DND-41 (cell line): ENCODE measurements at regions not wholly inside any gene's neighbourhood (a gene's known extent, or its start where the extent isn't known, plus 50 kb on each side); places are given as distances from the start of the nearest gene placed in this dataset.
"Not testable (repeated sequence)": the region's sequence is repeated elsewhere in the genome, so short reads cannot be mapped to it uniquely, and the experiment has no call there.

Source experiments
- ATAC-seq: fragments of 200-7000 bp; cut with Tn5 transposase; 3 replicates; pipeline ENCODE4 v1.9.1; 2021; ENCODE audit warnings: low read depth; ENCODE audit not compliant: insufficient read depth
- DNase-seq: peaks from one replicate; pipeline ENCODE4 v3.0.0-alpha.2; 2020
- H2AFZ ChIP-seq: 2 replicates; pipeline ENCODE4 v1.6.0; 2012; ENCODE audit warnings: low read depth, low read length
- H3K27ac ChIP-seq: 2 replicates; pipeline ENCODE4 v1.5.1; 2012; ENCODE audit warnings: low read length, inconsistent platforms
- H3K27me3 ChIP-seq: fragments of 200-600 bp; sonication (generic); 2 replicates; pipeline ENCODE4 v1.6.0; 2012; ENCODE audit warnings: low read length, mild to moderate bottlenecking, inconsistent platforms; ENCODE audit not compliant: insufficient read depth, poor library complexity
- H3K36me3 ChIP-seq: 2 replicates; pipeline ENCODE4 v1.5.1; 2012; ENCODE audit warnings: low read length, inconsistent platforms; ENCODE audit not compliant: insufficient read depth
- H3K4me1 ChIP-seq: 2 replicates; pipeline ENCODE4 v1.5.1; 2012; ENCODE audit warnings: mild to moderate bottlenecking, low read length; ENCODE audit not compliant: insufficient read depth
- H3K4me2 ChIP-seq: 2 replicates; pipeline ENCODE4 v1.6.0; 2012; ENCODE audit warnings: mild to moderate bottlenecking, moderate library complexity, low read length, inconsistent platforms; ENCODE audit not compliant: insufficient read depth
- H3K4me3 ChIP-seq, 2 experiments: fragments of 200-600 bp in 1 of 2; shearing (Covaris generic) in 1 of 2; 2 replicates each; pipeline ENCODE4 v1.5.1; 2012 to 2016; ENCODE audit warnings: inconsistent platforms in 2 of 2, low read length in 2 of 2, mild to moderate bottlenecking in 2 of 2, low read depth in 1 of 2, moderate library complexity in 1 of 2
- H3K79me2 ChIP-seq: 2 replicates; pipeline ENCODE4 v1.6.0; 2012; ENCODE audit warnings: low read length, inconsistent platforms; ENCODE audit not compliant: insufficient read depth
- H3K9ac ChIP-seq: 2 replicates; pipeline ENCODE4 v1.6.0; 2012; ENCODE audit warnings: low read depth, mild to moderate bottlenecking, inconsistent platforms, low read length, moderate library complexity
- H3K9me3 ChIP-seq: 2 replicates; pipeline ENCODE4 v1.5.1; 2012; ENCODE audit warnings: low read length, moderate library complexity, mild to moderate bottlenecking, inconsistent platforms; ENCODE audit not compliant: insufficient read depth, severe bottlenecking
- H4K20me1 ChIP-seq: 2 replicates; pipeline ENCODE4 v1.6.0; 2012; ENCODE audit warnings: low read length; ENCODE audit not compliant: insufficient read depth
- EZH2 ChIP-seq: IDR thresholded peaks from 3 replicates; pipeline ENCODE4 v1.6.1; 2012; ENCODE audit warnings: borderline replicate concordance, low read depth, mild to moderate bottlenecking, moderate library complexity, low read length, inconsistent platforms; ENCODE audit not compliant: severe bottlenecking
- TF ChIP-seq, protein P1 (sequence below): IDR thresholded peaks from 2 replicates; pipeline ENCODE4 v1.5.1; 2012; ENCODE audit warnings: borderline replicate concordance, low read length, moderate library complexity, mild to moderate bottlenecking; ENCODE audit not compliant: poor library complexity, severe bottlenecking; ENCODE audit errors: extremely low read depth

DNA sequence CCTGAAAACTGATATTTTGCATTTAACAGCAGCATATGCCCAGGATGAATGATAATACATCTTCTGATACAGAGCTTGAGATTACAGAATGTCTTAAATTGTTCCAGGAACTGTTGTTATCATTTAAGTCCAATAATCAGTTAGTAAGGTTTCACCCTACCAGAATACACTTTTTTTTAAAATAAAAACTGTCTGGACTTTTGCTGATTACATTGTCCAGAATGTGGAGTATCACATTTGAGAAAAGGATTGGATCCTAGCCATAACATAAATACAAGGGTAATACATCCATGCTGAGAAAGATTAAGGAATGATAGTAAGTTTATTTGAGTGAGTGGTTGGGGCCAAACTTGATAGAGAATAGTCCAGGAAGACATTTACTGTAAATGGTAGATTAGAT lies 71.0 kb downstream of the SEPTIN7 start:
- DNase-seq, result no peak
- Histone ChIP-seq H3K79me2 (peaks cover 22% of the 10 kb centered on the region), H3K4me2 (no peak overlapping the region), H3K9ac (no peak overlapping the region), H3K27me3 (no peaks in the 10 kb centered on the region), H3K36me3 (peaks cover 36% of the 10 kb centered on the region), H3K9me3 (no peaks in the 10 kb centered on the region), H3K27ac (no peak overlapping the region), H3K4me1 (no peaks in the 10 kb centered on the region), H4K20me1 (peaks cover 9% of the 10 kb centered on the region; the same call in 1 of the 2 replicates), H2AFZ (no peak overlapping the region), H3K4me3 (no peak overlapping the region)
- ATAC-seq, result no peak
- TF ChIP-seq, protein P1, sequence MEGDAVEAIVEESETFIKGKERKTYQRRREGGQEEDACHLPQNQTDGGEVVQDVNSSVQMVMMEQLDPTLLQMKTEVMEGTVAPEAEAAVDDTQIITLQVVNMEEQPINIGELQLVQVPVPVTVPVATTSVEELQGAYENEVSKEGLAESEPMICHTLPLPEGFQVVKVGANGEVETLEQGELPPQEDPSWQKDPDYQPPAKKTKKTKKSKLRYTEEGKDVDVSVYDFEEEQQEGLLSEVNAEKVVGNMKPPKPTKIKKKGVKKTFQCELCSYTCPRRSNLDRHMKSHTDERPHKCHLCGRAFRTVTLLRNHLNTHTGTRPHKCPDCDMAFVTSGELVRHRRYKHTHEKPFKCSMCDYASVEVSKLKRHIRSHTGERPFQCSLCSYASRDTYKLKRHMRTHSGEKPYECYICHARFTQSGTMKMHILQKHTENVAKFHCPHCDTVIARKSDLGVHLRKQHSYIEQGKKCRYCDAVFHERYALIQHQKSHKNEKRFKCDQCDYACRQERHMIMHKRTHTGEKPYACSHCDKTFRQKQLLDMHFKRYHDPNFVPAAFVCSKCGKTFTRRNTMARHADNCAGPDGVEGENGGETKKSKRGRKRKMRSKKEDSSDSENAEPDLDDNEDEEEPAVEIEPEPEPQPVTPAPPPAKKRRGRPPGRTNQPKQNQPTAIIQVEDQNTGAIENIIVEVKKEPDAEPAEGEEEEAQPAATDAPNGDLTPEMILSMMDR, result no peak

DNA sequence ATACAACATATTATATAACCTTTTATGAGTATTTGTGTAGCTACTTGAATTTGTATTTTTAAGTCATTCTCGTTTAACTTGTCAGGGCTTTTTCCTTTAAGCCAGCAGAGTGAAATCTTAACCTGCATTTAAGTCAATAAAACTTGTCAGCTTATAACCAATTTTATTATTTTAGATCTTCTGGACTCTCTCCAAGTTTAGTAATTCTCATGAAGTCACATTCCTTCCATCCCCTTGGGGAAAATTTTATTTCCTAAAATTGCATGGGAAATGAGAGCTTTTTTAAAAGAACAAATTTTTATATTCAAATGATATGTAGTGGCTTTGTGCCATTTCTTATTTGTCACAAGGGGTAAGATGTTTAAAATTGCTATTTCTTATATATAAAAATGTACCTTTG lies 74.0 kb downstream of the SEPTIN7 start:
- no peak overlapping the region for H2AFZ ChIP-seq
- H3K4me1 ChIP-seq, result no peaks in the 10 kb centered on the region
- no peak overlapping the region for H3K9ac ChIP-seq
- no peak overlapping the region for H3K4me2 ChIP-seq
- H3K27me3 ChIP-seq, result no peaks in the 10 kb centered on the region
- peaks cover 51% of the 10 kb centered on the region for H3K36me3 ChIP-seq
- H4K20me1 ChIP-seq, result peaks cover 9% of the 10 kb centered on the region; the same call in 1 of the 2 replicates
- H3K79me2 ChIP-seq, result peaks cover 5% of the 10 kb centered on the region; the same call in 1 of the 2 replicates
- H3K9me3 ChIP-seq, result no peaks in the 10 kb centered on the region
- no peak for TF ChIP-seq EZH2
- TF ChIP-seq, protein P1, result no peak
- no peak overlapping the region for H3K4me3 ChIP-seq
- ATAC-seq, result no peak
- no peak overlapping the region for H3K27ac ChIP-seq
- no peak for DNase-seq

DNA sequence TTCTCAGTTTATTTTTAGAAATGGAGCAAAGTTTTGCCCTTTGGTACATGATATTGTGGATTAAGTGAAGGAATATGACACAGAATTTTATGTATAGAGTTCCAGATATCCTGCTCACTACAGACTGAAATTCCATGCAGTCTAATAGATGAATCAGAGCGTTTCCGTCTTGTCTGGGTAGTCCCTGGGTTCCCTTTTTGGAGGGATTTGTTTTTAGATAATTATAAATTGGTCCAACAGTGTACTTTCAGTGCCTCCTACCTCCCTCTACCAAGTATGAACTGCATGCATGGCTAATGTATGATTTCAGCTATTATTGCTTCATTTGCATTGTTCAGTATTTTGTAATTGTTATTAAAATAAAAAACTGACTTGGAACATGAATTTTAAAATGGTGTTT lies 74.4 kb downstream of the SEPTIN7 start:
- Histone ChIP-seq H3K4me2 (no peak overlapping the region), H3K9me3 (no peaks in the 10 kb centered on the region), H3K4me3 (no peak overlapping the region), H3K79me2 (peaks cover 3% of the 10 kb centered on the region; the same call in 1 of the 2 replicates), H3K9ac (no peak overlapping the region), H3K36me3 (peaks cover 49% of the 10 kb centered on the region), H3K4me1 (no peaks in the 10 kb centered on the region), H3K27ac (no peak overlapping the region), H2AFZ (no peak overlapping the region), H4K20me1 (peaks cover 9% of the 10 kb centered on the region; the same call in 1 of the 2 replicates), H3K27me3 (no peaks in the 10 kb centered on the region)
- no peak for DNase-seq
- no peak for ATAC-seq
- TF ChIP-seq, protein P1, result no peak
- no peak for TF ChIP-seq EZH2

DNA sequence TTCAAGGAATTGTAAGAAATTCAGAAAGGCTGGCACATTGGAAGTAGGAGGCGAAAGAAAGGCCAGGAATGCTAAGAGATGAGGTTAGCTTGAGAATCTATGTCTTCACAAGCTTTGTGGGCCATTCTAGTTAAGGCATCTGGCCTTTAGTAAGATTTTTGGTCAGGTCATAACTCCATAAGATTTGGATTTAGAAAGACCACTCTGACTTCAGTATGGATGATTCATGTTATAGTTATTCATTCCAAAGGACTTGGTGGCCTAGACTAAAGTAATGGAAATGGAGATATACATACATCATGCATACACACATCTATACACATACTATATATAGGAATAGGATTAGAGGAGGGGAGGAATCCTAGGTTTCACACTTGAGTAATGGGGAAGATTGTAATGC lies 77.5 kb downstream of the SEPTIN7 start:
- no peak for TF ChIP-seq EZH2
- TF ChIP-seq, protein P1, result no peak
- H3K9me3 ChIP-seq, result no peaks in the 10 kb centered on the region
- no peaks in the 10 kb centered on the region for H3K4me1 ChIP-seq
- no peak for ATAC-seq
- no peak overlapping the region for H3K4me2 ChIP-seq
- no peak overlapping the region for H3K4me3 ChIP-seq
- DNase-seq, result no peak
- H2AFZ ChIP-seq, result no peak overlapping the region
- H3K27me3 ChIP-seq, result no peaks in the 10 kb centered on the region
- peaks cover 57% of the 10 kb centered on the region for H3K36me3 ChIP-seq
- no peak overlapping the region for H3K9ac ChIP-seq
- H3K79me2 ChIP-seq, result no peaks in the 10 kb centered on the region
- H3K27ac ChIP-seq, result no peak overlapping the region
- no peaks in the 10 kb centered on the region for H4K20me1 ChIP-seq

DNA sequence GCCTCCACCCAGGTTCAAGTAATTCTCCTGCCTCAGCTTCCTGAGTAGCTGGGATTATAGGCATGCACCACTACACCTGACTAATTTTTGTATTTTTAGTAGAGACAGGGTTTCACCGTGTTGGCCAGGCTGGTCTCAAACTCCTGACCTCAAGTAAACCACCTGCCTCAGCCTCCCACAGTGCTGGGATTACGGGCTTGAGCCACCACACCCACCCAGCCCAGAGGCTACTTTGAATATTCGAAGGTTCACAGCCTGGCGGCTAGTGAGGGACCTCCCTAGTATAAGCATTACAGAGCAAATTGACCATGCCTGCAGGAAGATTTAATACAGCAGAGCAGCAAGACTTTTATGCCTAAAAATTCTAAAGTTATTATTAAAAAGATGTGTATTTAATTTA lies 86.6 kb downstream of the SEPTIN7 start:
- H3K9ac ChIP-seq, H2AFZ ChIP-seq, H3K27me3 ChIP-seq, H3K79me2 ChIP-seq, H3K9me3 ChIP-seq, H3K4me1 ChIP-seq, H3K27ac ChIP-seq, H4K20me1 ChIP-seq, H3K4me2 ChIP-seq, H3K4me3 ChIP-seq, ATAC-seq, DNase-seq: not testable (repeated sequence)
- peaks cover 80% of the 10 kb centered on the region for H3K36me3 ChIP-seq
